GM23338 (cell line): ENCODE measurements at regions not wholly inside any gene's neighbourhood (a gene's known extent, or its start where the extent isn't known, plus 50 kb on each side); places are given as distances from the start of the nearest gene placed in this dataset.

ENCODE experiments used
- CREB1 ChIP-seq: fragments of 250-450 bp; sonication (Bioruptor Pico); IDR thresholded peaks from 2 replicates; pipeline ENCODE4 v1.5.0; 2020; ENCODE audit warnings: low read depth, mild to moderate bottlenecking, moderate library complexity
- EZH2 ChIP-seq: fragments of 200-600 bp; sonication (generic); IDR thresholded peaks from one replicate; pipeline ENCODE4 v1.8.0; 2017; ENCODE audit warnings: antibody characterized with exemption, mild to moderate bottlenecking, low read depth; ENCODE audit not compliant: unreplicated experiment
- POLR2AphosphoS5 ChIP-seq: IDR thresholded peaks from 2 replicates; pipeline ENCODE4 v1.6.1; 2016; ENCODE audit warnings: antibody characterized with exemption, low read depth
- STAT1 ChIP-seq: IDR thresholded peaks from one replicate; pipeline ENCODE4 v1.6.1; 2016; ENCODE audit warnings: antibody characterized with exemption; ENCODE audit not compliant: unreplicated experiment
- TF ChIP-seq, protein P1 (sequence below), 2 experiments: fragments of 200-600 bp in 1 of 2; sonication (generic) in 1 of 2; conservative IDR thresholded peaks; 2 replicates each; pipeline versions ENCODE4 v1.5.1 to v1.6.1; 2016 to 2017; ENCODE audit warnings: antibody characterized with exemption in 2 of 2, low read depth in 2 of 2, mild to moderate bottlenecking in 2 of 2, moderate library complexity in 1 of 2
- TF ChIP-seq, protein P2 (sequence below): IDR thresholded peaks from one replicate; pipeline ENCODE4 v1.6.1; 2018; ENCODE audit warnings: antibody characterized with exemption; ENCODE audit not compliant: unreplicated experiment
- TF ChIP-seq, protein P3 (sequence below): fragments of 250-450 bp; sonication (Bioruptor Pico); IDR thresholded peaks from 2 replicates; pipeline ENCODE4 v1.5.0; 2020; ENCODE audit warnings: mild to moderate bottlenecking, moderate library complexity
- TF ChIP-seq, protein P4 (sequence below): IDR thresholded peaks from 2 replicates; pipeline ENCODE4 v1.6.1; 2016; ENCODE audit warnings: antibody characterized with exemption

DNA sequence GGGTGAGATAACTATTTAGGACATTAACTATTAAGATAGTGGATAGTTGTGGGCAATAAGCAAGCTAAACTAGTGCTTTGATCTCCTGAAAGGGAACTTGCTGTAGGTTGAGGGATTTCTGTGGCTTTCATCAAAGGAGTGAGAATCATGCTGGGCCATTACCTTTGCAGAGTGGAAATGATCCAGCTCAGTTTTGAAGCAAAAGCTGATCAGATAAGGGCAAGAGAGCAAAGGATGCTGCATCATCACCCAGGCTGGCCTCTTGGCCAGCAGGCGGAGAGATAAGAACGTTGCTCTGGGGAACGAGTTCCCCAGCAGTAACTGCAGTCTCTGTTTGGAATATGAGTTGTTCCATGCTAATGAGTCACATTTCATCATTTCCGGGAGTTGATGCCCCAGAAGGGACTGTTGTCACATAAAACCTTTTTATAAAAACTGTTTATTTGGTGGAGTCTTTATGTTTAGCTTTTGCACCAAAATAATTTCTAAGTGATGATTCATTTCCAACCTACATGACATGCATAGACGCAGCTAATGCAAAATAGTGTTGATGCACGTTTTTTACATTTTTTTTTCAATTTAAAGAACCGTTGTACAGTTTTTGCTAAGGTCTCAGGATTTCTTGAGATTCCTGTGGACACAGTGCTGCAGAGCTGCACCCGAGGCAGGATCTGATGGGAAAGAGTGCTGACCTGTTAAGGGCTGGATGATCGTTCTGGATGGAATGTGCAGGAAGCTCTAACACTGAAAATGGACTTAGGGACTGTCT, 99.3 kb downstream of the ACTBL2 start:
- TF ChIP-seq STAT1 = no peak
- TF ChIP-seq, protein P1, sequence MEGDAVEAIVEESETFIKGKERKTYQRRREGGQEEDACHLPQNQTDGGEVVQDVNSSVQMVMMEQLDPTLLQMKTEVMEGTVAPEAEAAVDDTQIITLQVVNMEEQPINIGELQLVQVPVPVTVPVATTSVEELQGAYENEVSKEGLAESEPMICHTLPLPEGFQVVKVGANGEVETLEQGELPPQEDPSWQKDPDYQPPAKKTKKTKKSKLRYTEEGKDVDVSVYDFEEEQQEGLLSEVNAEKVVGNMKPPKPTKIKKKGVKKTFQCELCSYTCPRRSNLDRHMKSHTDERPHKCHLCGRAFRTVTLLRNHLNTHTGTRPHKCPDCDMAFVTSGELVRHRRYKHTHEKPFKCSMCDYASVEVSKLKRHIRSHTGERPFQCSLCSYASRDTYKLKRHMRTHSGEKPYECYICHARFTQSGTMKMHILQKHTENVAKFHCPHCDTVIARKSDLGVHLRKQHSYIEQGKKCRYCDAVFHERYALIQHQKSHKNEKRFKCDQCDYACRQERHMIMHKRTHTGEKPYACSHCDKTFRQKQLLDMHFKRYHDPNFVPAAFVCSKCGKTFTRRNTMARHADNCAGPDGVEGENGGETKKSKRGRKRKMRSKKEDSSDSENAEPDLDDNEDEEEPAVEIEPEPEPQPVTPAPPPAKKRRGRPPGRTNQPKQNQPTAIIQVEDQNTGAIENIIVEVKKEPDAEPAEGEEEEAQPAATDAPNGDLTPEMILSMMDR (conservative IDR thresholded peaks at IDR 0.05; ENCODE audit: low read depth in 2 of 2) = no peak
- TF ChIP-seq CREB1 (CRISPR knock-in tag) = no peak
- no peak for TF ChIP-seq POLR2AphosphoS5
- TF ChIP-seq EZH2 = no peak
- TF ChIP-seq, protein P2, sequence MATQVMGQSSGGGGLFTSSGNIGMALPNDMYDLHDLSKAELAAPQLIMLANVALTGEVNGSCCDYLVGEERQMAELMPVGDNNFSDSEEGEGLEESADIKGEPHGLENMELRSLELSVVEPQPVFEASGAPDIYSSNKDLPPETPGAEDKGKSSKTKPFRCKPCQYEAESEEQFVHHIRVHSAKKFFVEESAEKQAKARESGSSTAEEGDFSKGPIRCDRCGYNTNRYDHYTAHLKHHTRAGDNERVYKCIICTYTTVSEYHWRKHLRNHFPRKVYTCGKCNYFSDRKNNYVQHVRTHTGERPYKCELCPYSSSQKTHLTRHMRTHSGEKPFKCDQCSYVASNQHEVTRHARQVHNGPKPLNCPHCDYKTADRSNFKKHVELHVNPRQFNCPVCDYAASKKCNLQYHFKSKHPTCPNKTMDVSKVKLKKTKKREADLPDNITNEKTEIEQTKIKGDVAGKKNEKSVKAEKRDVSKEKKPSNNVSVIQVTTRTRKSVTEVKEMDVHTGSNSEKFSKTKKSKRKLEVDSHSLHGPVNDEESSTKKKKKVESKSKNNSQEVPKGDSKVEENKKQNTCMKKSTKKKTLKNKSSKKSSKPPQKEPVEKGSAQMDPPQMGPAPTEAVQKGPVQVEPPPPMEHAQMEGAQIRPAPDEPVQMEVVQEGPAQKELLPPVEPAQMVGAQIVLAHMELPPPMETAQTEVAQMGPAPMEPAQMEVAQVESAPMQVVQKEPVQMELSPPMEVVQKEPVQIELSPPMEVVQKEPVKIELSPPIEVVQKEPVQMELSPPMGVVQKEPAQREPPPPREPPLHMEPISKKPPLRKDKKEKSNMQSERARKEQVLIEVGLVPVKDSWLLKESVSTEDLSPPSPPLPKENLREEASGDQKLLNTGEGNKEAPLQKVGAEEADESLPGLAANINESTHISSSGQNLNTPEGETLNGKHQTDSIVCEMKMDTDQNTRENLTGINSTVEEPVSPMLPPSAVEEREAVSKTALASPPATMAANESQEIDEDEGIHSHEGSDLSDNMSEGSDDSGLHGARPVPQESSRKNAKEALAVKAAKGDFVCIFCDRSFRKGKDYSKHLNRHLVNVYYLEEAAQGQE = no peak
- TF ChIP-seq, protein P3, sequence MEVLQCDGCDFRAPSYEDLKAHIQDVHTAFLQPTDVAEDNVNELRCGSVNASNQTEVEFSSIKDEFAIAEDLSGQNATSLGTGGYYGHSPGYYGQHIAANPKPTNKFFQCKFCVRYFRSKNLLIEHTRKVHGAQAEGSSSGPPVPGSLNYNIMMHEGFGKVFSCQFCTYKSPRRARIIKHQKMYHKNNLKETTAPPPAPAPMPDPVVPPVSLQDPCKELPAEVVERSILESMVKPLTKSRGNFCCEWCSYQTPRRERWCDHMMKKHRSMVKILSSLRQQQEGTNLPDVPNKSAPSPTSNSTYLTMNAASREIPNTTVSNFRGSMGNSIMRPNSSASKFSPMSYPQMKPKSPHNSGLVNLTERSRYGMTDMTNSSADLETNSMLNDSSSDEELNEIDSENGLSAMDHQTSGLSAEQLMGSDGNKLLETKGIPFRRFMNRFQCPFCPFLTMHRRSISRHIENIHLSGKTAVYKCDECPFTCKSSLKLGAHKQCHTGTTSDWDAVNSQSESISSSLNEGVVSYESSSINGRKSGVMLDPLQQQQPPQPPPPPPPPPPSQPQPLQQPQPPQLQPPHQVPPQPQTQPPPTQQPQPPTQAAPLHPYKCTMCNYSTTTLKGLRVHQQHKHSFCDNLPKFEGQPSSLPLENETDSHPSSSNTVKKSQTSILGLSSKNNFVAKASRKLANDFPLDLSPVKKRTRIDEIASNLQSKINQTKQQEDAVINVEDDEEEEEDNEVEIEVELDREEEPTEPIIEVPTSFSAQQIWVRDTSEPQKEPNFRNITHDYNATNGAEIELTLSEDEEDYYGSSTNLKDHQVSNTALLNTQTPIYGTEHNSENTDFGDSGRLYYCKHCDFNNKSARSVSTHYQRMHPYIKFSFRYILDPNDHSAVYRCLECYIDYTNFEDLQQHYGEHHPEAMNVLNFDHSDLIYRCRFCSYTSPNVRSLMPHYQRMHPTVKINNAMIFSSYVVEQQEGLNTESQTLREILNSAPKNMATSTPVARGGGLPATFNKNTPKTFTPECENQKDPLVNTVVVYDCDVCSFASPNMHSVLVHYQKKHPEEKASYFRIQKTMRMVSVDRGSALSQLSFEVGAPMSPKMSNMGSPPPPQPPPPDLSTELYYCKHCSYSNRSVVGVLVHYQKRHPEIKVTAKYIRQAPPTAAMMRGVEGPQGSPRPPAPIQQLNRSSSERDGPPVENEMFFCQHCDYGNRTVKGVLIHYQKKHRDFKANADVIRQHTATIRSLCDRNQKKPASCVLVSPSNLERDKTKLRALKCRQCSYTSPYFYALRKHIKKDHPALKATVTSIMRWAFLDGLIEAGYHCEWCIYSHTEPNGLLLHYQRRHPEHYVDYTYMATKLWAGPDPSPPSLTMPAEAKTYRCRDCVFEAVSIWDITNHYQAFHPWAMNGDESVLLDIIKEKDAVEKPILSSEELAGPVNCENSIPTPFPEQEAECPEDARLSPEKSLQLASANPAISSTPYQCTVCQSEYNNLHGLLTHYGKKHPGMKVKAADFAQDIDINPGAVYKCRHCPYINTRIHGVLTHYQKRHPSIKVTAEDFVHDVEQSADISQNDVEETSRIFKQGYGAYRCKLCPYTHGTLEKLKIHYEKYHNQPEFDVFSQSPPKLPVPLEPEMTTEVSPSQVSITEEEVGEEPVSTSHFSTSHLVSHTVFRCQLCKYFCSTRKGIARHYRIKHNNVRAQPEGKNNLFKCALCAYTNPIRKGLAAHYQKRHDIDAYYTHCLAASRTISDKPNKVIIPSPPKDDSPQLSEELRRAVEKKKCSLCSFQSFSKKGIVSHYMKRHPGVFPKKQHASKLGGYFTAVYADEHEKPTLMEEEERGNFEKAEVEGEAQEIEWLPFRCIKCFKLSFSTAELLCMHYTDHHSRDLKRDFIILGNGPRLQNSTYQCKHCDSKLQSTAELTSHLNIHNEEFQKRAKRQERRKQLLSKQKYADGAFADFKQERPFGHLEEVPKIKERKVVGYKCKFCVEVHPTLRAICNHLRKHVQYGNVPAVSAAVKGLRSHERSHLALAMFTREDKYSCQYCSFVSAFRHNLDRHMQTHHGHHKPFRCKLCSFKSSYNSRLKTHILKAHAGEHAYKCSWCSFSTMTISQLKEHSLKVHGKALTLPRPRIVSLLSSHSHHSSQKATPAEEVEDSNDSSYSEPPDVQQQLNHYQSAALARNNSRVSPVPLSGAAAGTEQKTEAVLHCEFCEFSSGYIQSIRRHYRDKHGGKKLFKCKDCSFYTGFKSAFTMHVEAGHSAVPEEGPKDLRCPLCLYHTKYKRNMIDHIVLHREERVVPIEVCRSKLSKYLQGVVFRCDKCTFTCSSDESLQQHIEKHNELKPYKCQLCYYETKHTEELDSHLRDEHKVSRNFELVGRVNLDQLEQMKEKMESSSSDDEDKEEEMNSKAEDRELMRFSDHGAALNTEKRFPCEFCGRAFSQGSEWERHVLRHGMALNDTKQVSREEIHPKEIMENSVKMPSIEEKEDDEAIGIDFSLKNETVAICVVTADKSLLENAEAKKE (CRISPR knock-in tag) = no peak
- TF ChIP-seq, protein P4, sequence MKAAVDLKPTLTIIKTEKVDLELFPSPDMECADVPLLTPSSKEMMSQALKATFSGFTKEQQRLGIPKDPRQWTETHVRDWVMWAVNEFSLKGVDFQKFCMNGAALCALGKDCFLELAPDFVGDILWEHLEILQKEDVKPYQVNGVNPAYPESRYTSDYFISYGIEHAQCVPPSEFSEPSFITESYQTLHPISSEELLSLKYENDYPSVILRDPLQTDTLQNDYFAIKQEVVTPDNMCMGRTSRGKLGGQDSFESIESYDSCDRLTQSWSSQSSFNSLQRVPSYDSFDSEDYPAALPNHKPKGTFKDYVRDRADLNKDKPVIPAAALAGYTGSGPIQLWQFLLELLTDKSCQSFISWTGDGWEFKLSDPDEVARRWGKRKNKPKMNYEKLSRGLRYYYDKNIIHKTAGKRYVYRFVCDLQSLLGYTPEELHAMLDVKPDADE = no peak
